ENCODE measurements at regions not wholly inside any gene's neighbourhood (a gene's known extent, or its start where the extent isn't known, plus 50 kb on each side); places are given as distances from the start of the nearest gene placed in this dataset.
"Not testable (repeated sequence)": the region's sequence is repeated elsewhere in the genome, so short reads cannot be mapped to it uniquely, and the experiment has no call there.

GRCh38 chr11:69877235-69877634 lies 58.0 kb upstream of the FGF3 start:
- H3K27ac ChIP-seq = no peak overlapping the region
- TF ChIP-seq CTCF (conservative IDR thresholded peaks at IDR 0.05) = no peak

- not testable (repeated sequence) for H3K27ac ChIP-seq
Measured at GRCh38 chr11:69877704-69878103, 58.5 kb upstream of the FGF3 start.

- TF ChIP-seq CTCF (conservative IDR thresholded peaks at IDR 0.05) = no peak
Measured at GRCh38 chr11:69878144-69878883, 59.1 kb upstream of the FGF3 start.

GRCh38 chr11:69878927-69879728 lies 59.9 kb upstream of the FGF3 start:
- TF ChIP-seq CTCF (conservative IDR thresholded peaks at IDR 0.05) = no peak
- no peak overlapping the region for H3K27ac ChIP-seq

More at GRCh38 chr11:69878144-69878883, 59.1 kb upstream of the FGF3 start:
- no peak overlapping the region for H3K27ac ChIP-seq

GRCh38 chr11:69879729-69880005 lies 60.5 kb upstream of the FGF3 start:
- H3K27ac ChIP-seq = no peak overlapping the region
- no peak for TF ChIP-seq CTCF (conservative IDR thresholded peaks at IDR 0.05)

GRCh38 chr11:69880041-69880825 lies 61.0 kb upstream of the FGF3 start:
- TF ChIP-seq CTCF (conservative IDR thresholded peaks at IDR 0.05) = no peak

GRCh38 chr11:69880826-69881445 lies 61.7 kb upstream of the FGF3 start:
- TF ChIP-seq CTCF (conservative IDR thresholded peaks at IDR 0.05) = no peak
- no peak overlapping the region for H3K27ac ChIP-seq

More at GRCh38 chr11:69880041-69880825, 61.0 kb upstream of the FGF3 start:
- H3K27ac ChIP-seq = no peak overlapping the region

Data from VCaP (cell line).